HEK293T (cell line): ENCODE measurements at regions not wholly inside any gene's neighbourhood (a gene's known extent, or its start where the extent isn't known, plus 50 kb on each side); places are given as distances from the start of the nearest gene placed in this dataset.

ENCODE experiments used
- BHLHE40 ChIP-seq: fragments of 450-650 bp; IDR thresholded peaks from 2 replicates; pipeline ENCODE4 v1.6.1; 2016; ENCODE audit warnings: mild to moderate bottlenecking, moderate library complexity, borderline replicate concordance
- FOXK2 ChIP-seq: fragments of 450-650 bp; IDR thresholded peaks from 2 replicates; pipeline ENCODE4 v1.6.1; 2016; ENCODE audit warnings: mild to moderate bottlenecking
- SUZ12 ChIP-seq: fragments of 450-650 bp; IDR thresholded peaks from 2 replicates; pipeline ENCODE4 v1.6.1; 2016; ENCODE audit warnings: mild to moderate bottlenecking

DNA sequence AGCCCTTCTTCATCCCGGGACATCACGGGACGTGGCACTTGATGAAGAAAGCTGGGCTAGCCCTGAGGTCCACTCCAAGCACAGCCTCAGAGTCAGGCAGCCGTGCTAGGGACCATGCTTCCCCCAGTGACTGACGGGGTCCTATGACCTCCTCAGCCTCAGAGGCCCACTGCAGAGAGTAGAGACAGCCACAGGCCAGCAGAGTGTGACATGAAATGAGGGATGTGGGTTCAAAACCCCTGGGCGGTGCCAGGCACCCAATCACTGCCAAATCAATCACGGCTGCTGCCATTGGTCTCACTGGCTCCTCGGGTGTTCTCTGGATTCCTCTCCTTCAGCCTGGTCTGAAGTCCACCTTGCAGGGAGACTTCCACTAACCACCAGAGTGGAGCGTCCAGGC is 197.7 kb upstream of the CDH4 start:
- no peak for TF ChIP-seq SUZ12
- no peak for TF ChIP-seq BHLHE40
- no peak for TF ChIP-seq FOXK2
